ENCODE measurements at regions not wholly inside any gene's neighbourhood (a gene's known extent, or its start where the extent isn't known, plus 50 kb on each side); places are given as distances from the start of the nearest gene placed in this dataset.

- no peak for DNase-seq (ENCODE audit: extremely low spot score, insufficient read length, low read depth)
- FAIRE-seq = no peak
These were observed 110.2 kb downstream of the RAB11FIP2 start for GRCh38 chr10:117936566-117936965.

- DNase-seq (ENCODE audit: extremely low spot score, insufficient read length, low read depth) (no peak), FAIRE-seq (no peak)
These were observed 109.8 kb downstream of the RAB11FIP2 start for GRCh38 chr10:117936976-117937375.

- no peak for FAIRE-seq
These were observed 108.6 kb downstream of the RAB11FIP2 start for GRCh38 chr10:117938104-117938503.

GRCh38 chr10:117942226-117942625, 104.5 kb downstream of the RAB11FIP2 start:
- DNase-seq (ENCODE audit: extremely low spot score, insufficient read length, low read depth) (no peak), FAIRE-seq (no peak)

More at GRCh38 chr10:117938104-117938503, 108.6 kb downstream of the RAB11FIP2 start:
- DNase-seq (ENCODE audit: extremely low spot score, insufficient read length, low read depth) = no peak

- DNase-seq (ENCODE audit: extremely low spot score, insufficient read length, low read depth) (no peak), FAIRE-seq (no peak)
These were observed 101.9 kb downstream of the RAB11FIP2 start for GRCh38 chr10:117944676-117945447.

- DNase-seq (ENCODE audit: extremely low spot score, insufficient read length, low read depth) = no peak
- FAIRE-seq = no peak
These were observed 101.1 kb downstream of the RAB11FIP2 start for GRCh38 chr10:117945651-117946050.

GRCh38 chr10:117946525-117947070, 100.1 kb downstream of the RAB11FIP2 start:
- FAIRE-seq = no peak

GRCh38 chr10:117948493-117948892, 98.2 kb downstream of the RAB11FIP2 start:
- FAIRE-seq (no peak), DNase-seq (ENCODE audit: extremely low spot score, insufficient read length, low read depth) (no peak)

More at GRCh38 chr10:117946525-117947070, 100.1 kb downstream of the RAB11FIP2 start:
- DNase-seq (ENCODE audit: extremely low spot score, insufficient read length, low read depth) = no peak

GRCh38 chr10:117950408-117950807, 96.3 kb downstream of the RAB11FIP2 start:
- DNase-seq (ENCODE audit: extremely low spot score, insufficient read length, low read depth) (no peak), FAIRE-seq (no peak)
